ENCODE measurements at regions not wholly inside any gene's neighbourhood (a gene's known extent, or its start where the extent isn't known, plus 50 kb on each side); places are given as distances from the start of the nearest gene placed in this dataset.
"Not testable (repeated sequence)": the region's sequence is repeated elsewhere in the genome, so short reads cannot be mapped to it uniquely, and the experiment has no call there.

GRCh38 chr3:181604267-181604666, 107.5 kb upstream of the SOX2 start:
- DNase-seq = no peak

GRCh38 chr3:181596126-181596525, 115.6 kb upstream of the SOX2 start:
- no peak for DNase-seq

- DNase-seq = not testable (repeated sequence)
Observed at GRCh38 chr3:181590939-181591338, 120.8 kb upstream of the SOX2 start.

- no peak for DNase-seq
Observed at GRCh38 chr3:181582619-181583018, 129.1 kb upstream of the SOX2 start.

GRCh38 chr3:181581656-181582055, 130.1 kb upstream of the SOX2 start:
- DNase-seq = no peak

- DNase-seq = no peak
Observed at GRCh38 chr3:181578743-181579142, 133.0 kb upstream of the SOX2 start.

- no peak for DNase-seq
Observed at GRCh38 chr3:181572432-181572831, 139.3 kb upstream of the SOX2 start.

- no peak for DNase-seq
Observed at GRCh38 chr3:181570472-181570871, 141.3 kb upstream of the SOX2 start.

GRCh38 chr3:181569356-181569940, 142.3 kb upstream of the SOX2 start:
- DNase-seq = no peak

GRCh38 chr3:181568693-181569092, 143.0 kb upstream of the SOX2 start:
- DNase-seq = no peak

GRCh38 chr3:181568248-181568647, 143.5 kb upstream of the SOX2 start:
- DNase-seq = no peak

- DNase-seq = no peak
Observed at GRCh38 chr3:181567311-181568075, 144.2 kb upstream of the SOX2 start.

GRCh38 chr3:181565416-181565815, 146.3 kb upstream of the SOX2 start:
- no peak for DNase-seq

- DNase-seq = no peak
Observed at GRCh38 chr3:181564222-181564621, 147.5 kb upstream of the SOX2 start.

- DNase-seq = no peak
Observed at GRCh38 chr3:181561139-181562031, 150.3 kb upstream of the SOX2 start.

GRCh38 chr3:181558870-181559269, 152.9 kb upstream of the SOX2 start:
- no peak for DNase-seq

GRCh38 chr3:181555681-181556080, 156.0 kb upstream of the SOX2 start:
- no peak for DNase-seq

- DNase-seq = no peak
Observed at GRCh38 chr3:181554233-181554765, 157.4 kb upstream of the SOX2 start.

GRCh38 chr3:181549266-181549665, 162.5 kb upstream of the SOX2 start:
- no peak for DNase-seq

GRCh38 chr3:181541414-181541813, 170.3 kb upstream of the SOX2 start:
- DNase-seq = no peak

- DNase-seq = no peak
Observed at GRCh38 chr3:181534781-181535221, 176.9 kb upstream of the SOX2 start.

- no peak for DNase-seq
Observed at GRCh38 chr3:181533811-181534210, 177.9 kb upstream of the SOX2 start.

GRCh38 chr3:181530584-181530983, 181.1 kb upstream of the SOX2 start:
- no peak for DNase-seq
